ENCODE measurements at regions not wholly inside any gene's neighbourhood (a gene's known extent, or its start where the extent isn't known, plus 50 kb on each side); places are given as distances from the start of the nearest gene placed in this dataset.

GRCh38 chr13:111539791-111540446 lies 219.5 kb downstream of the TEX29 start:
- TF ChIP-seq CTCF (IDR thresholded peaks at IDR 0.05) = no peak
- TF ChIP-seq POLR2A (IDR thresholded peaks at IDR 0.05; ENCODE audit: low read depth) = no peak

Data from esophagus muscularis mucosa (tissue), 3 donors.